ENCODE measurements at regions not wholly inside any gene's neighbourhood (a gene's known extent, or its start where the extent isn't known, plus 50 kb on each side); places are given as distances from the start of the nearest gene placed in this dataset.

- TF ChIP-seq CTCF (IDR thresholded peaks at IDR 0.05), result no peak
- TF ChIP-seq ZFX (IDR thresholded peaks at IDR 0.05; ENCODE audit: borderline replicate concordance), result no peak
Observed at GRCh38 chr2:236738896-236739295, 169.3 kb downstream of the ACKR3 start.

All from 22Rv1 (cell line).